Motor neuron (in vitro differentiated cells): ENCODE measurements at regions not wholly inside any gene's neighbourhood (a gene's known extent, or its start where the extent isn't known, plus 50 kb on each side); places are given as distances from the start of the nearest gene placed in this dataset.

Experiments
- ATAC-seq, 8 experiments: fragments of 200-7000 bp; cut with Tn5 transposase; replicated peaks in 6 of 8; 2 replicates each; pipeline ENCODE4 v1.8.0; 2021; ENCODE audit warnings: mild to moderate bottlenecking in 8 of 8, moderate library complexity in 8 of 8
- H3K27ac ChIP-seq, 2 donors: fragments of 250-450 bp; sonication (Bioruptor Pico); 2 replicates each; pipeline ENCODE4 v1.9.0; 2021; ENCODE audit warnings: antibody characterized with exemption in 2 of 2, mild to moderate bottlenecking in 2 of 2, moderate library complexity in 1 of 2
- H3K4me1 ChIP-seq, 2 donors: fragments of 250-450 bp; sonication (Bioruptor Pico); replicated peaks in 1 of 2; 2 replicates each; pipeline ENCODE4 v1.6.1; 2021; ENCODE audit warnings: antibody characterized with exemption in 2 of 2, mild to moderate bottlenecking in 2 of 2, moderate library complexity in 1 of 2
- H3K4me3 ChIP-seq, 5 donors: fragments of 250-450 bp; sonication (Bioruptor Pico); 2 replicates each; pipeline ENCODE4 v1.9.0; 2021; ENCODE audit warnings: antibody characterized with exemption in 5 of 5, mild to moderate bottlenecking in 5 of 5, moderate library complexity in 4 of 5
- WGBS, 10 experiments: fragments of 450-650 bp; shearing (Covaris generic); methylation state at CpG; one replicate each; pipeline ENCODE4 v1.0.0; 2022; 5-methylcytosine and 5-hydroxymethylcytosine counted together
- in situ Hi-C, 9 experiments: fragments of 400-800 bp; cut with MboI; loops; one replicate each; pipeline ENCODE4 v1.15.0; 2021; ENCODE audit warnings: low sequenced_read_pairs in 9 of 9, low pct_unique_long_range_greater_than_20kb in 2 of 9; ENCODE audit not compliant: unreplicated experiment in 9 of 9

DNA sequence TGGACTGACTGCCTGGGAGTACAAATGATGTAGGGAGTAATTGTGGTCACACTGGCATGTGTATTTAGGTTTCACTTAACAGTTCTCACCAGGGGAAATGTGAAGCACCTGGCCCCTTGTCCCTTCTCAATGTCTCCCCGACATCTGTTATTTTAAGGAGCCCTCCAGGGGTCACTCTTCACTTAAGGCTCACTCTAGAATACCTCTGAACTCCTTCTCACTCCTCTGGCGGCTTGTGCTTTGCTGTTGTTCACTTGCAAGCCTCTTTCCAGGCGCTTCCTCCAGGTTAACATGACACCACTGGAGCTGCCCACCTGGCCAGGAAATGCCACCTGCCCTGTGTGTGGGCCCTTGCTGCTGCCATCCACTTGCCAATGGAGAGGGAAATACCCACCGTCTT, 56.5 kb upstream of the GZMB start:
- in situ Hi-C loops = no loop called here
- H3K4me1 ChIP-seq = peaks cover 7 to 11% of the 10 kb centered on the region in 2 donors
- 20 to 100% (median 61%) methylated on average over 1 to 2 of the region's 4 CpGs; no CpG with 5 or more reads in 4 of the 10 experiments for WGBS, 10 experiments
- peak in 1 of 8 experiments; percentile 30 for ATAC-seq
- H3K4me3 ChIP-seq = no peak overlapping the region
- no peak overlapping the region for H3K27ac ChIP-seq

GRCh38 chr14:24688030-24688658, 54.2 kb upstream of the GZMB start:
- in situ Hi-C loops = no loop called here
- Histone ChIP-seq H3K4me3 (no peak overlapping the region), H3K4me1 (no peaks in the 10 kb centered on the region), H3K27ac (no peak overlapping the region)
- peak in 3 of 8 experiments; percentile 22 to 95 (median 59) for ATAC-seq
- WGBS, 10 experiments = 23 to 100% (median 100%) methylated on average over 1 to 6 of the region's 6 CpGs; no CpG with 5 or more reads in 3 of the 10 experiments
